HepG2 (cell line): ENCODE measurements at regions not wholly inside any gene's neighbourhood (a gene's known extent, or its start where the extent isn't known, plus 50 kb on each side); places are given as distances from the start of the nearest gene placed in this dataset.

Source experiments
- ATAC-seq: fragments of 200-7000 bp; cut with Tn5 transposase; 3 replicates; pipeline ENCODE4 v1.9.1; 2020; ENCODE audit warnings: mild to moderate bottlenecking, moderate library complexity
- BruUV-seq: library from RNA; stranded (reverse); fragments of 400-500 nt; replicated peaks from 2 replicates; lab custom pipeline; 2021; lab: Mats Ljungman, UMichigan
- CTCF ChIA-PET: fragments of 300-600 bp; formaldehyde crosslinking; extraction: SDS; loops from one replicate; lab custom pipeline; 2021; ENCODE audit warnings: low total read pairs, inconsistent platforms, low intra/inter-chr PET ratio; lab: Yijun Ruan, JAX
- POLR2A ChIA-PET: fragments of 350-600 bp; sonication (Branson Sonifier 250); formaldehyde crosslinking; loops from one replicate; lab custom pipeline; 2020; ENCODE audit warnings: antibody characterized with exemption, inconsistent platforms; lab: Yijun Ruan, JAX
- DNase-seq: peaks from one replicate; pipeline ENCODE4 v3.0.0-alpha.2; 2015; ENCODE audit warnings: low spot score
- FAIRE-seq: peaks from 3 replicates; lab custom pipeline; 2011; peaks lifted over from hg19 to GRCh38; lab: Jason Lieb, UNC
- H2AFZ ChIP-seq: one replicate; pipeline ENCODE4 v1.6.1; 2011; ENCODE audit warnings: low read length, inconsistent platforms
- H3K27ac ChIP-seq: fragments of 300-600 bp; 3 replicates; pipeline ENCODE4 v1.8.0; 2011; ENCODE audit warnings: mixed run types, mild to moderate bottlenecking, mixed read lengths, low read length, inconsistent platforms; ENCODE audit not compliant: insufficient read depth; ENCODE audit errors: extremely low read length
- H3K27me3 ChIP-seq, 2 experiments: fragments of 200-600 bp in 1 of 2; 2 replicates in 1 of 2; 3 replicates in 1 of 2; pipeline versions ENCODE4 v1.6.0 to v1.8.0; 2011; ENCODE audit warnings: low read length in 2 of 2, mild to moderate bottlenecking in 2 of 2, moderate library complexity in 2 of 2, inconsistent platforms in 1 of 2; ENCODE audit not compliant: insufficient read depth in 2 of 2, control insufficient read depth in 1 of 2
- H3K36me3 ChIP-seq, 2 experiments: fragments of 200-600 bp in 1 of 2; replicated peaks in 1 of 2; 2 replicates in 1 of 2; 3 replicates in 1 of 2; pipeline versions ENCODE4 v1.5.1 to v1.8.0; 2011; ENCODE audit warnings: low read length in 2 of 2, inconsistent platforms in 1 of 2; ENCODE audit not compliant: insufficient read depth in 2 of 2, control insufficient read depth in 1 of 2
- H3K4me1 ChIP-seq: 2 replicates; pipeline ENCODE4 v1.5.1; 2012; ENCODE audit warnings: low read length, inconsistent platforms; ENCODE audit not compliant: insufficient read depth
- H3K4me2 ChIP-seq: 2 replicates; pipeline ENCODE4 v1.6.0; 2011; ENCODE audit warnings: low read depth, low read length, inconsistent platforms
- H3K4me3 ChIP-seq, 3 experiments: fragments of 200-600 bp in 1 of 3; sonication (generic), shearing (Covaris generic) in 1 of 3; replicated peaks in 1 of 3; 2 replicates each; pipeline ENCODE4 v1.5.1; 2011 to 2016; ENCODE audit warnings: low read length in 3 of 3, inconsistent platforms in 2 of 3, low read depth in 2 of 3, mild to moderate bottlenecking in 2 of 3, control low read depth in 1 of 3, mixed read lengths in 1 of 3; ENCODE audit not compliant: insufficient read depth in 1 of 3
- H3K79me2 ChIP-seq: one replicate; pipeline ENCODE4 v1.6.1; 2011; ENCODE audit warnings: low read length, inconsistent platforms; ENCODE audit not compliant: insufficient read depth
- H3K9ac ChIP-seq: 2 replicates; pipeline ENCODE4 v1.6.0; 2011; ENCODE audit warnings: mild to moderate bottlenecking, low read depth, low read length, inconsistent platforms; ENCODE audit not compliant: insufficient read depth
- H3K9me3 ChIP-seq: 2 replicates; pipeline ENCODE4 v1.5.1; 2012; ENCODE audit warnings: mild to moderate bottlenecking, low read length
- H4K20me1 ChIP-seq: 2 replicates; pipeline ENCODE4 v1.6.0; 2011; ENCODE audit warnings: inconsistent platforms, mild to moderate bottlenecking, low read length, moderate library complexity; ENCODE audit not compliant: insufficient read depth
- AGO1 ChIP-seq: fragments of 200-400 bp; formaldehyde crosslinking; IDR thresholded peaks from 2 replicates; pipeline ENCODE4 v1.6.1; 2017; ENCODE audit warnings: mild to moderate bottlenecking, low read depth, low read length, moderate library complexity; ENCODE audit not compliant: poor library complexity, severe bottlenecking
- ARID4A ChIP-seq: sonication (generic); formaldehyde crosslinking; IDR thresholded peaks from 2 replicates; pipeline ENCODE4 v1.5.0; 2020; ENCODE audit warnings: mild to moderate bottlenecking, missing genetic modification reagents, borderline replicate concordance
- HNRNPUL1 ChIP-seq: fragments of 200-400 bp; formaldehyde crosslinking; IDR thresholded peaks from 2 replicates; pipeline ENCODE4 v1.6.1; 2017; ENCODE audit warnings: low read depth, mild to moderate bottlenecking, low read length, moderate library complexity
- NFYB ChIP-seq: sonication (generic); formaldehyde crosslinking; IDR thresholded peaks from 2 replicates; pipeline ENCODE4 v1.4.0; 2020; ENCODE audit warnings: missing genetic modification reagents
- NKX3-1 ChIP-seq: sonication (generic); formaldehyde crosslinking; IDR thresholded peaks from 2 replicates; pipeline ENCODE4 v1.5.0; 2020; ENCODE audit warnings: missing genetic modification reagents
- SATB2 ChIP-seq: sonication (generic); formaldehyde crosslinking; IDR thresholded peaks from 2 replicates; pipeline ENCODE4 v1.5.0; 2020; ENCODE audit warnings: missing genetic modification reagents
- SNAPC2 ChIP-seq: sonication (generic); formaldehyde crosslinking; IDR thresholded peaks from 2 replicates; pipeline ENCODE4 v1.8.1; 2022; ENCODE audit warnings: mild to moderate bottlenecking, missing genetic modification reagents
- SOX5 ChIP-seq: IDR thresholded peaks from 2 replicates; pipeline ENCODE4 v1.6.1; 2016; ENCODE audit warnings: borderline replicate concordance
- ZBTB42 ChIP-seq: sonication (generic); formaldehyde crosslinking; IDR thresholded peaks from 2 replicates; pipeline ENCODE4 v1.5.0; 2020; ENCODE audit warnings: mild to moderate bottlenecking, missing genetic modification reagents
- ZNF549 ChIP-seq: sonication (generic); formaldehyde crosslinking; IDR thresholded peaks from 2 replicates; pipeline ENCODE4 v1.5.0; 2020; ENCODE audit warnings: missing genetic modification reagents
- ZNF670 ChIP-seq: sonication (generic); formaldehyde crosslinking; IDR thresholded peaks from 2 replicates; pipeline ENCODE4 v1.8.0; 2022; ENCODE audit warnings: mild to moderate bottlenecking, missing genetic modification reagents, borderline replicate concordance
- ZNF746 ChIP-seq: sonication (generic); formaldehyde crosslinking; IDR thresholded peaks from 2 replicates; pipeline ENCODE4 v1.8.0; 2022; ENCODE audit warnings: mild to moderate bottlenecking, missing genetic modification reagents
- WGBS: methylation state at CpG from one replicate; pipeline ENCODE4 v1.1.6; 2017; ENCODE audit warnings: low lambda C conversion rate; 5-methylcytosine and 5-hydroxymethylcytosine counted together
- in situ Hi-C: cut with HindIII; loops from 2 replicates; pipeline ENCODE4 v1.10.0; 2017; ENCODE audit warnings: low pct_unique_long_range_greater_than_20kb; ENCODE audit not compliant: extremely low pct_ligation_motif_present
- intact Hi-C: fragments of 100-400 bp; cut with micrococcal nuclease; formaldehyde crosslinking; loops from one replicate; pipeline ENCODE4 v1.10.0; 2022; ENCODE audit not compliant: unreplicated experiment
- TF ChIP-seq, protein P1 (sequence below): sonication (generic); formaldehyde crosslinking; IDR thresholded peaks from 2 replicates; pipeline ENCODE4 v1.4.0; 2020; ENCODE audit warnings: missing genetic modification reagents; ENCODE audit errors: not compliant biosample characterization

DNA sequence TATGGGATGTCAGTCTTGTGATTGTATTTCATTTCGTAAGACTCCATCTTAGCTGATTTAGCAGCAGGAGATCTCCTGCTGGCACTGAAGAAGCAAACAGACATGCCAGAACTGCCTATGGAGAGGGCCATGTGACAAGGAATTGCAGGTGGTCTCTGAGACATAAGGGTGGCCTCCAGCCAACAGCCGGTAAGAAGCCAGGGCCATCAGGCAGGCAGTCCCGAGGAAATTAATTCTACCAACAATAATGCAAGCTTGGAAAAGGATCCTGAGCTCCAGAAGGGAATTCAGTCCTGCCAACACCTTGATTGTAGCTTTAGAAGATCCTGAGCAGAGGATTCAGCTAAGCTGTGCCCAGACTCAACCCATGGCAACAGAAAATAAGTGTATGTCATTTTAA is 87.1 kb upstream of the DNAJC10 start:
- no peaks in the 10 kb centered on the region for H3K9me3 ChIP-seq
- no peaks in the 10 kb centered on the region for H3K27me3 ChIP-seq
- H3K4me3 ChIP-seq = no peak overlapping the region
- H3K79me2 ChIP-seq = no peaks in the 10 kb centered on the region
- DNase-seq = no peak
- in situ Hi-C loops (no loop called here), intact Hi-C loops (no loop called here)
- no peak overlapping the region for H3K27ac ChIP-seq
- no peak for TF ChIP-seq ZNF746 (CRISPR knock-in tag)
- TF ChIP-seq NKX3-1 (CRISPR knock-in tag) = no peak
- no peak for TF ChIP-seq AGO1
- TF ChIP-seq, protein P1, sequence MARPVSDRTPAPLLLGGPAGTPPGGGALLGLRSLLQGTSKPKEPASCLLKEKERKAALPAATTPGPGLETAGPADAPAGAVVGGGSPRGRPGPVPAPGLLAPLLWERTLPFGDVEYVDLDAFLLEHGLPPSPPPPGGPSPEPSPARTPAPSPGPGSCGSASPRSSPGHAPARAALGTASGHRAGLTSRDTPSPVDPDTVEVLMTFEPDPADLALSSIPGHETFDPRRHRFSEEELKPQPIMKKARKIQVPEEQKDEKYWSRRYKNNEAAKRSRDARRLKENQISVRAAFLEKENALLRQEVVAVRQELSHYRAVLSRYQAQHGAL = no peak
- TF ChIP-seq ZNF670 (CRISPR knock-in tag) = no peak
- no TSS peak for BruUV-seq
- WGBS = 0% methylated on average over 3 of the region's 3 CpGs
- H3K4me1 ChIP-seq = no peaks in the 10 kb centered on the region
- H4K20me1 ChIP-seq = no peaks in the 10 kb centered on the region
- POLR2A ChIA-PET = no interaction called here
- H2AFZ ChIP-seq = no peak overlapping the region
- no peak for ATAC-seq
- H3K36me3 ChIP-seq = no peaks in the 10 kb centered on the region
- CTCF ChIA-PET = no interaction called here
- FAIRE-seq = no peak
- H3K9ac ChIP-seq = no peak overlapping the region
- no peak overlapping the region for H3K4me2 ChIP-seq

GRCh38 chr2:182630207-182630606 is 85.8 kb upstream of the DNAJC10 start:
- no peaks in the 10 kb centered on the region for H3K27me3 ChIP-seq
- no peaks in the 10 kb centered on the region for H3K9me3 ChIP-seq
- in situ Hi-C loops (no loop called here), intact Hi-C loops (no loop called here)
- POLR2A ChIA-PET = no interaction called here
- H3K27ac ChIP-seq = no peak overlapping the region
- H3K36me3 ChIP-seq = no peaks in the 10 kb centered on the region
- ATAC-seq (no peak), FAIRE-seq (no peak), DNase-seq (no peak)
- no peaks in the 10 kb centered on the region for H4K20me1 ChIP-seq
- no peak overlapping the region for H3K4me3 ChIP-seq
- H3K4me1 ChIP-seq = no peaks in the 10 kb centered on the region
- no peak overlapping the region for H2AFZ ChIP-seq
- CTCF ChIA-PET = no interaction called here
- no peak overlapping the region for H3K9ac ChIP-seq
- no peaks in the 10 kb centered on the region for H3K79me2 ChIP-seq
- BruUV-seq = no TSS peak
- 2% methylated on average over 1 of the region's 1 CpG for WGBS
- H3K4me2 ChIP-seq = no peak overlapping the region
- TF ChIP-seq ZBTB42 (no peak), HNRNPUL1 (no peak), NFYB (CRISPR knock-in tag) (no peak), ARID4A (CRISPR knock-in tag) (no peak), SOX5 (CRISPR knock-in tag) (no peak), SNAPC2 (CRISPR knock-in tag) (no peak), ZNF549 (no peak), SATB2 (CRISPR knock-in tag) (no peak)
